ENCODE measurements at regions not wholly inside any gene's neighbourhood (a gene's known extent, or its start where the extent isn't known, plus 50 kb on each side); places are given as distances from the start of the nearest gene placed in this dataset.
A peak's percentile ranks its signal among the peaks of the same experiment; 100 is the strongest.

GRCh38 chr12:113747017-113747416 lies 219.1 kb downstream of the RBM19 start:
- TF ChIP-seq, protein P1, sequence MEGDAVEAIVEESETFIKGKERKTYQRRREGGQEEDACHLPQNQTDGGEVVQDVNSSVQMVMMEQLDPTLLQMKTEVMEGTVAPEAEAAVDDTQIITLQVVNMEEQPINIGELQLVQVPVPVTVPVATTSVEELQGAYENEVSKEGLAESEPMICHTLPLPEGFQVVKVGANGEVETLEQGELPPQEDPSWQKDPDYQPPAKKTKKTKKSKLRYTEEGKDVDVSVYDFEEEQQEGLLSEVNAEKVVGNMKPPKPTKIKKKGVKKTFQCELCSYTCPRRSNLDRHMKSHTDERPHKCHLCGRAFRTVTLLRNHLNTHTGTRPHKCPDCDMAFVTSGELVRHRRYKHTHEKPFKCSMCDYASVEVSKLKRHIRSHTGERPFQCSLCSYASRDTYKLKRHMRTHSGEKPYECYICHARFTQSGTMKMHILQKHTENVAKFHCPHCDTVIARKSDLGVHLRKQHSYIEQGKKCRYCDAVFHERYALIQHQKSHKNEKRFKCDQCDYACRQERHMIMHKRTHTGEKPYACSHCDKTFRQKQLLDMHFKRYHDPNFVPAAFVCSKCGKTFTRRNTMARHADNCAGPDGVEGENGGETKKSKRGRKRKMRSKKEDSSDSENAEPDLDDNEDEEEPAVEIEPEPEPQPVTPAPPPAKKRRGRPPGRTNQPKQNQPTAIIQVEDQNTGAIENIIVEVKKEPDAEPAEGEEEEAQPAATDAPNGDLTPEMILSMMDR (conservative IDR thresholded peaks at IDR 0.05; ENCODE audit: control insufficient read depth, insufficient read depth, low read depth, low read length) = no peak
- peak; percentile 3 for DNase-seq (ENCODE audit: low read depth)
- no peak overlapping the region for H3K4me3 ChIP-seq (ENCODE audit: control insufficient read depth, low read depth, low read length)

DNA sequence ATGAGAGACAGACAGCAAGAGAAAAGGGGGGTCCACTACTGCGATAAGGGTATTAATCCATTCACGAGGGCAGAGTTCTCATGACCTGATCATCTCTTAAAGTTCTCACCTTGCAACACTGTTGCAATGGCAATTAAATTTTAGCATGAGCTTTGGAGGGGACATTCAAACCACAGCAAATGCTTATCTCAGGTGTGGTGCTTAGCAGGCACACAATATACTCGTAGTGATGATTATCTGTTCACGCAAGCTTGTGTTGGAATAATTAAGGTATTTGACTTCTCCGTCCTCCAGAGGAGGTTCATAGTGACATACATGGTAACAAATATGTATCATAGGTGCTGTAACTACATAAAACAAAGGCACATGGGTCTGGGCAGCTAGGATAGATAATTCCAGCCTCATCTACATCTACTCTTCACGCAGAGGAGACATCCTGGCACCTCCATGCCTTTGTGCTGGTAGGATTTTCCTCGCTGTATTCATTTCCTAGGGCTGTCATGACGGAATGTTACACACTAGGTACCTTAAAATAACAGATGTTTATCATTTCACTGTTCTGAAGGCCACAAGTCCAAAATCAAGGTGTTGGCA lies 221.2 kb downstream of the RBM19 start:
- no peak overlapping the region for H3K4me3 ChIP-seq (ENCODE audit: control insufficient read depth, low read depth, low read length)
- DNase-seq (ENCODE audit: low read depth) = no peak
- TF ChIP-seq, protein P1 (conservative IDR thresholded peaks at IDR 0.05; ENCODE audit: control insufficient read depth, insufficient read depth, low read depth, low read length) = no peak

- no peak for DNase-seq (ENCODE audit: low read depth)
- H3K4me3 ChIP-seq (ENCODE audit: control insufficient read depth, low read depth, low read length) = no peak overlapping the region
- TF ChIP-seq, protein P1 (conservative IDR thresholded peaks at IDR 0.05; ENCODE audit: control insufficient read depth, insufficient read depth, low read depth, low read length) = no peak
Observed at GRCh38 chr12:113742801-113743200, 223.3 kb downstream of the RBM19 start.

- no peak overlapping the region for H3K4me3 ChIP-seq (ENCODE audit: control insufficient read depth, low read depth, low read length)
- no peak for DNase-seq (ENCODE audit: low read depth)
- TF ChIP-seq, protein P1 (conservative IDR thresholded peaks at IDR 0.05; ENCODE audit: control insufficient read depth, insufficient read depth, low read depth, low read length) = no peak
Observed at GRCh38 chr12:113740699-113741098, 225.4 kb downstream of the RBM19 start.

DNA sequence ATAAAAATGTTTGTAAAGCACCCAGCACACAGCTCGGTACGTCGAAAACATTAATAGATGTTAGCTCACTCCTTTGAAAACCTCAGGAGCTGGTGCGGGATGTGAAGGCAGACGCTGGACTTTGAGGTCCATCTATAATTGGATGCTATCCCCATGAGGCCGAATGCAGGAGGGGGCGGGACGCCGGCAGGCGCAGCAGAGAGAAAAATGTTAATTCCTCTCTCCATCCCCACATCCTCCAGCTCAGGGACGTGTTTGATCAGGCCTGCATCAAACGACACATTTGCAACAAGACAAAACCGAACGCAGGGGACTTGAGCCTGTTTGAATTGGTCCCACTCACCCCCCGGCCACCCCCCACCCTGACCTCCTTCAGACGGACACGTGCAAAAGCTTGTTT lies 231.0 kb downstream of the RBM19 start:
- TF ChIP-seq, protein P1 (conservative IDR thresholded peaks at IDR 0.05; ENCODE audit: control insufficient read depth, insufficient read depth, low read depth, low read length) = no peak
- DNase-seq (ENCODE audit: low read depth) = no peak
- no peak overlapping the region for H3K4me3 ChIP-seq (ENCODE audit: control insufficient read depth, low read depth, low read length)

DNA sequence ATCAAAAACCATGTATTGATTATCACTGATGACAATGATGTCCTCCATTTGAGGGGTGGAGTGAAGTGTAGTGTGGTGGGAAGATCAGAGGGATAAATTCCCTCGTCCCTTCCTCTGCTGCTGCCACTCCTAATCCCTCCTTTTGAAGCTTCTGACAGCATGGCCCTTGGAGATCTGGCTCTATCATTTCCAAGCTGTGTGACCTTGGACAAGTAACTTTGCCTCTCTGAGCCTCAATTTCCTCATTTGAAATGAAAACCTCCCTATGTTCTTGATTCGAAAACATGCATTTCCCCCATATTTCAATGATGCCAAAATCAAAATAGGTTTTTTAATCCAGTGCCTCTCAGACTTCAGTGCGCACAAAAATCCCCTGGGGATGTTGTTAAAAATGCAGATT lies 231.6 kb downstream of the RBM19 start:
- H3K4me3 ChIP-seq (ENCODE audit: control insufficient read depth, low read depth, low read length) = no peak overlapping the region
- TF ChIP-seq, protein P1 (conservative IDR thresholded peaks at IDR 0.05; ENCODE audit: control insufficient read depth, insufficient read depth, low read depth, low read length) = no peak
- no peak for DNase-seq (ENCODE audit: low read depth)

GRCh38 chr12:113732916-113733315 lies 233.2 kb downstream of the RBM19 start:
- no peak overlapping the region for H3K4me3 ChIP-seq (ENCODE audit: control insufficient read depth, low read depth, low read length)
- TF ChIP-seq, protein P1 (conservative IDR thresholded peaks at IDR 0.05; ENCODE audit: control insufficient read depth, insufficient read depth, low read depth, low read length) = no peak
- no peak for DNase-seq (ENCODE audit: low read depth)

All from fibroblast of mammary gland (primary cell).